Erythroblast (primary cell): ENCODE measurements at regions not wholly inside any gene's neighbourhood (a gene's known extent, or its start where the extent isn't known, plus 50 kb on each side); places are given as distances from the start of the nearest gene placed in this dataset.

ENCODE experiments used
- GATA1 ChIP-seq: IDR thresholded peaks from 2 replicates; pipeline ENCODE4 v1.6.1; 2011; ENCODE audit warnings: low read depth, mild to moderate bottlenecking, control low read depth, low read length, moderate library complexity
- POLR2A ChIP-seq: IDR thresholded peaks from 2 replicates; pipeline ENCODE4 v1.6.1; 2011; ENCODE audit warnings: mild to moderate bottlenecking, low read length

GRCh38 chr10:53638006-53638405, 865.4 kb upstream of the MBL2 start:
- TF ChIP-seq POLR2A, result no peak
- TF ChIP-seq GATA1, result no peak
